ENCODE measurements at regions not wholly inside any gene's neighbourhood (a gene's known extent, or its start where the extent isn't known, plus 50 kb on each side); places are given as distances from the start of the nearest gene placed in this dataset.

- Histone ChIP-seq H3K27ac (replicated peaks) (no peak overlapping the region), H3K27me3 (ENCODE audit: insufficient read depth, poor library complexity, severe bottlenecking) (no peaks in the 10 kb centered on the region), H3K4me3 (replicated peaks; ENCODE audit: insufficient read depth, low read length) (no peak overlapping the region)
- DNase-seq (ENCODE audit: low read depth in 1 of 2, low spot score in 1 of 2) = no peak
- TF ChIP-seq POLR2AphosphoS5 (IDR thresholded peaks at IDR 0.05; ENCODE audit: low read depth) (no peak), GABPA (IDR thresholded peaks at IDR 0.05; ENCODE audit: low read depth) (no peak), REST (IDR thresholded peaks at IDR 0.05; ENCODE audit: insufficient replicate concordance, low read depth) (no peak), SPI1 (IDR thresholded peaks at IDR 0.05; ENCODE audit: borderline replicate concordance, low read depth) (no peak), CTCF (IDR thresholded peaks at IDR 0.05; ENCODE audit: insufficient read depth, low read length) (no peak)
Measured at GRCh38 chr3:63030666-63031065, 155.4 kb upstream of the CADPS start.

GRCh38 chr3:63032881-63033280 is 157.7 kb upstream of the CADPS start:
- Histone ChIP-seq H3K27me3 (ENCODE audit: insufficient read depth, poor library complexity, severe bottlenecking) (no peaks in the 10 kb centered on the region), H3K27ac (replicated peaks) (no peak overlapping the region), H3K4me3 (replicated peaks; ENCODE audit: insufficient read depth, low read length) (no peak overlapping the region)
- DNase-seq (ENCODE audit: low read depth in 1 of 2, low spot score in 1 of 2) = no peak
- TF ChIP-seq REST (IDR thresholded peaks at IDR 0.05; ENCODE audit: insufficient replicate concordance, low read depth) = no peak
- TF ChIP-seq GABPA (IDR thresholded peaks at IDR 0.05; ENCODE audit: low read depth) = no peak
- no peak for TF ChIP-seq CTCF (IDR thresholded peaks at IDR 0.05; ENCODE audit: insufficient read depth, low read length)
- no peak for TF ChIP-seq SPI1 (IDR thresholded peaks at IDR 0.05; ENCODE audit: borderline replicate concordance, low read depth)
- TF ChIP-seq POLR2AphosphoS5 (IDR thresholded peaks at IDR 0.05; ENCODE audit: low read depth) = no peak

GRCh38 chr3:63034101-63034500 is 158.9 kb upstream of the CADPS start:
- no peak overlapping the region for H3K27ac ChIP-seq (replicated peaks)
- no peak for DNase-seq (ENCODE audit: low read depth in 1 of 2, low spot score in 1 of 2)
- H3K27me3 ChIP-seq (ENCODE audit: insufficient read depth, poor library complexity, severe bottlenecking) = no peaks in the 10 kb centered on the region
- no peak overlapping the region for H3K4me3 ChIP-seq (replicated peaks; ENCODE audit: insufficient read depth, low read length)
- TF ChIP-seq POLR2AphosphoS5 (IDR thresholded peaks at IDR 0.05; ENCODE audit: low read depth) (no peak), CTCF (IDR thresholded peaks at IDR 0.05; ENCODE audit: insufficient read depth, low read length) (no peak), GABPA (IDR thresholded peaks at IDR 0.05; ENCODE audit: low read depth) (no peak), REST (IDR thresholded peaks at IDR 0.05; ENCODE audit: insufficient replicate concordance, low read depth) (no peak), SPI1 (IDR thresholded peaks at IDR 0.05; ENCODE audit: borderline replicate concordance, low read depth) (no peak)

Measured in HL-60 (cell line).